ENCODE measurements at regions not wholly inside any gene's neighbourhood (a gene's known extent, or its start where the extent isn't known, plus 50 kb on each side); places are given as distances from the start of the nearest gene placed in this dataset.

- TF ChIP-seq CTCF (IDR thresholded peaks at IDR 0.05; ENCODE audit: insufficient read depth, low read length, poor library complexity, severe bottlenecking) (no peak), EZH2phosphoT487 (conservative IDR thresholded peaks at IDR 0.05; ENCODE audit: low read length) (no peak)
Measured at GRCh38 chr2:180075870-180076269, 68.8 kb upstream of the CWC22 start.

All from SU-DHL-6 (cell line).